ENCODE measurements at regions not wholly inside any gene's neighbourhood (a gene's known extent, or its start where the extent isn't known, plus 50 kb on each side); places are given as distances from the start of the nearest gene placed in this dataset.
"Not testable (repeated sequence)": the region's sequence is repeated elsewhere in the genome, so short reads cannot be mapped to it uniquely, and the experiment has no call there.

DNA sequence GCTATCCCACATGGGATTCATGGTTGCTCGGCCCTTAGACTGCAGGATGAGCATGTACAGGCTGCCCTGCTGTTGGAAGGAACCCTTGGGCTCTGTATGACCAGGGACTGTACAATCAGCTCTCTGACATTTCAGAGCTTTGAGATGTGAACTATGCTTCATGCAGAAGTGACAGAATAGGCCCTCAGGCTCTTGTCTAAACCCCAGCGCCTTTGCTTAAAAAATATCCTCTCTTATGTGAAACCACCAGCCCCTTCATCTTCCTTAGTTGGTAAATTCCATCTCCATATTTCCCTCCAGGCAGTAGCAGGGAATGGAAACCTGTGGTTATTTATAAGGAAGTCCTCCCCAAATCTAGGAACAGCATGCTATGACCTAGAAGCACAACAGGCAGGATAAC is 78.9 kb upstream of the PLET1 start:
- H3K9ac ChIP-seq (ENCODE audit: low read length): no peak overlapping the region
- H3K4me1 ChIP-seq (ENCODE audit: control insufficient read depth, insufficient read depth, low read length): peaks cover 20% of the 10 kb centered on the region

GRCh38 chr11:112343368-112344039 is 82.8 kb upstream of the PLET1 start:
- peaks cover 36% of the 10 kb centered on the region for H3K4me1 ChIP-seq (ENCODE audit: control insufficient read depth, insufficient read depth, low read length)
- no peak overlapping the region for H3K4me3 ChIP-seq (ENCODE audit: low read length)
- no peaks in the 10 kb centered on the region for H3K9me3 ChIP-seq (ENCODE audit: control insufficient read depth, low read length)
- H3K36me3 ChIP-seq (ENCODE audit: control insufficient read depth, insufficient read depth, low read length): no peaks in the 10 kb centered on the region
- no peaks in the 10 kb centered on the region for H3K27me3 ChIP-seq (ENCODE audit: control insufficient read depth, insufficient read depth, low read length)
- peak overlapping the region; percentile 7 for H3K9ac ChIP-seq (ENCODE audit: low read length)

More for the DNA sequence above, 78.9 kb upstream of the PLET1 start:
- no peak overlapping the region for H3K4me3 ChIP-seq (ENCODE audit: low read length)
- H3K9me3 ChIP-seq (ENCODE audit: control insufficient read depth, low read length): no peaks in the 10 kb centered on the region
- H3K36me3 ChIP-seq (ENCODE audit: control insufficient read depth, insufficient read depth, low read length): no peaks in the 10 kb centered on the region
- H3K27me3 ChIP-seq (ENCODE audit: control insufficient read depth, insufficient read depth, low read length): no peaks in the 10 kb centered on the region

DNA sequence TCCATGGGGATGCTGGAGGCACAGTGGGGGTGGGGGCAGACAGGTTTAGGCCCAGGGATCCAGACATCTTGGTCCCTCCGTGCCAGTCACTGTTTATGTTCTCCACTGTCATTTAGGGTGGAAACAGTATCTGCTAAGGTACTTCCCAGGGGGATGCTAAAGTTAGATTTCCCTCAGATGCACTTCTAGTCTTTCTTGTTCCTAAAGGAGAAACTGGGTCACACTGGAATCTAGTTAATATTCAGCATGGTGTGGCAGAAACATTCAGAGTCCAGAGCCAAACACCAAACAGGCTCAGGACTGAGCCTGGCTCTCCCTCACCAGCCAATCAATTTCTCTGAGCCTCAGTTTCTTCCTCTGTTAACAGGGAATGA is 83.4 kb upstream of the PLET1 start:
- no peak overlapping the region for H3K4me3 ChIP-seq (ENCODE audit: low read length)
- H3K9me3 ChIP-seq (ENCODE audit: control insufficient read depth, low read length): no peaks in the 10 kb centered on the region
- peak overlapping the region; percentile 7 for H3K9ac ChIP-seq (ENCODE audit: low read length)
- no peaks in the 10 kb centered on the region for H3K27me3 ChIP-seq (ENCODE audit: control insufficient read depth, insufficient read depth, low read length)
- peaks cover 36% of the 10 kb centered on the region for H3K4me1 ChIP-seq (ENCODE audit: control insufficient read depth, insufficient read depth, low read length)
- H3K36me3 ChIP-seq (ENCODE audit: control insufficient read depth, insufficient read depth, low read length): no peaks in the 10 kb centered on the region

GRCh38 chr11:112345166-112345565 is 84.5 kb upstream of the PLET1 start:
- H3K9me3 ChIP-seq (ENCODE audit: control insufficient read depth, low read length): no peaks in the 10 kb centered on the region
- no peaks in the 10 kb centered on the region for H3K36me3 ChIP-seq (ENCODE audit: control insufficient read depth, insufficient read depth, low read length)
- H3K4me1 ChIP-seq (ENCODE audit: control insufficient read depth, insufficient read depth, low read length): peaks cover 36% of the 10 kb centered on the region
- no peaks in the 10 kb centered on the region for H3K27me3 ChIP-seq (ENCODE audit: control insufficient read depth, insufficient read depth, low read length)
- no peak overlapping the region for H3K9ac ChIP-seq (ENCODE audit: low read length)
- H3K4me3 ChIP-seq (ENCODE audit: low read length): no peak overlapping the region

- Histone ChIP-seq H3K9ac (ENCODE audit: low read length) (no peak overlapping the region), H3K4me1 (ENCODE audit: control insufficient read depth, insufficient read depth, low read length) (peaks cover 36% of the 10 kb centered on the region), H3K4me3 (ENCODE audit: low read length) (no peak overlapping the region), H3K27me3 (ENCODE audit: control insufficient read depth, insufficient read depth, low read length) (no peaks in the 10 kb centered on the region), H3K9me3 (ENCODE audit: control insufficient read depth, low read length) (no peaks in the 10 kb centered on the region), H3K36me3 (ENCODE audit: control insufficient read depth, insufficient read depth, low read length) (no peaks in the 10 kb centered on the region)
These were observed 85.0 kb upstream of the PLET1 start for GRCh38 chr11:112345706-112346105.

DNA sequence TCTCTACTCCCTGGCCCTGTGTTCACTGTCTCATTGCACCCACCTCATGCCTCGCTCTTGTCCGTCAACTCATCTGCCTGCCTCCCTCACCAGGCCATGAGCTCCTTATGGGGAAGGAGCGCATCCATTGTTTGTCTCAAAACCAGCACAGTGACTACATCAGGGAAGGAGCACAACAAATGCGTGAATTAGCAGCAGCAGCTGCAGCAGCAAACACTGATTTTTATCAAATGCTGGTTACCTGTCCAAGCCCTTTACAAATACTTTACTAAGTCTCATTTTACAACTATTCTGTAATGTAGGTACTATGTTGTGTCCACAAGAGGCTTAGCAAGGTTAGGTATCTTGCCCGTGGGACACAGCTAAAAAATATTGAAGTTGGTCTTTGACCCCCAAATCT is 85.9 kb upstream of the PLET1 start:
- no peaks in the 10 kb centered on the region for H3K27me3 ChIP-seq (ENCODE audit: control insufficient read depth, insufficient read depth, low read length)
- no peaks in the 10 kb centered on the region for H3K9me3 ChIP-seq (ENCODE audit: control insufficient read depth, low read length)
- H3K36me3 ChIP-seq (ENCODE audit: control insufficient read depth, insufficient read depth, low read length): no peaks in the 10 kb centered on the region
- no peak overlapping the region for H3K4me3 ChIP-seq (ENCODE audit: low read length)
- H3K9ac ChIP-seq (ENCODE audit: low read length): no peak overlapping the region
- H3K4me1 ChIP-seq (ENCODE audit: control insufficient read depth, insufficient read depth, low read length): peaks cover 36% of the 10 kb centered on the region

DNA sequence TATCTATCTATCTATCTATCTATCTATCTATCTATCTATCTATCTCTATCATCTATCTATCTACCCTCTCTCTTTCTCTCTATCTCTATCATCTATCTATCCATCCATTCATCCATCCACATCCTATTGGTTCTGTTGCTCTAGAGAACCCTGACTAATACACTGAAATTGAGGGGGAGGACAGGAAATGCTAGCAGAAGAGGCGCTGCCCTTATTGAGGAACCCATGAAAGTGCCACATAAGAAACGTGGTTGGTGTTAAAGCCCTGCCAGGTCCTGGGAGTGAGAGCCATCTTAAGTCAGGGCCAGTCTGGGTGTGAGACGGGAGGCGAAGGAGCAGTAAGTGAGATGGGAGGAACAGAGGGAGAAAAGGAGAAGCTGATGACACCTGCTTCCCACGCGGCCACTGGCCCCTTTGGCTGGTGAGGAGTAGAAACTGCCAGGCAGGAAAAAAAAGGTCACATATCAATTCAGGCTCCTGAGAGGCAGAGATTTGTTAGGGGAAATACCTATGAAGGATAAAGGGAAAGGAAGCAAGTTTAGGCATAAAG is 87.9 kb upstream of the PLET1 start:
- H3K9ac ChIP-seq (ENCODE audit: low read length): no peak overlapping the region
- no peak overlapping the region for H3K4me3 ChIP-seq (ENCODE audit: low read length)
- no peaks in the 10 kb centered on the region for H3K27me3 ChIP-seq (ENCODE audit: control insufficient read depth, insufficient read depth, low read length)
- H3K36me3 ChIP-seq (ENCODE audit: control insufficient read depth, insufficient read depth, low read length): no peaks in the 10 kb centered on the region
- H3K9me3 ChIP-seq (ENCODE audit: control insufficient read depth, low read length): no peaks in the 10 kb centered on the region
- peaks cover 26% of the 10 kb centered on the region for H3K4me1 ChIP-seq (ENCODE audit: control insufficient read depth, insufficient read depth, low read length)

DNA sequence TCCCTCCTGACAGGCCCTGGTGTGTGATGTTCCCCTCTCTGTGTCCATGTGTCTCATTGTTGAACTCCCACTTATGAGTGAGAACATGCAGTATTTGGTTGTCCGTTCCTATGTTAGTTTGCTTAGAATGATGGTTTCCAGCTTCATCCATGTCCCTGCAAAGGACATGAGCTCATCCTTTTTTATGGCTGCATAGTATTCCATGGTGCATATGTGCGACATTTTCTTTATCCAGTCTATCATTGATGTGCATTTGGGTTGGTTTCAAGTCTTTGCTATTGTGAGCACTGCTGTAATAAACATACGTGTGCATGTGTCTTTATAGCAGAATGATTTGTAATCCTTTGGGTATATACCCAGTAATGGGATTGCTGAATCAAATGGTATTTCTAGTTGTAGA is 90.8 kb upstream of the PLET1 start:
- not testable (repeated sequence) for H3K9ac ChIP-seq (ENCODE audit: low read length); H3K4me3 ChIP-seq (ENCODE audit: low read length); H3K4me1 ChIP-seq (ENCODE audit: control insufficient read depth, insufficient read depth, low read length); H3K36me3 ChIP-seq (ENCODE audit: control insufficient read depth, insufficient read depth, low read length); H3K27me3 ChIP-seq (ENCODE audit: control insufficient read depth, insufficient read depth, low read length); H3K9me3 ChIP-seq (ENCODE audit: control insufficient read depth, low read length)

- H3K9ac ChIP-seq (ENCODE audit: low read length): no peak overlapping the region
- H3K9me3 ChIP-seq (ENCODE audit: control insufficient read depth, low read length): no peaks in the 10 kb centered on the region
- H3K36me3 ChIP-seq (ENCODE audit: control insufficient read depth, insufficient read depth, low read length): no peaks in the 10 kb centered on the region
- H3K4me1 ChIP-seq (ENCODE audit: control insufficient read depth, insufficient read depth, low read length): no peaks in the 10 kb centered on the region
- H3K27me3 ChIP-seq (ENCODE audit: control insufficient read depth, insufficient read depth, low read length): no peaks in the 10 kb centered on the region
- H3K4me3 ChIP-seq (ENCODE audit: low read length): no peak overlapping the region
These were observed 92.2 kb upstream of the PLET1 start for GRCh38 chr11:112352907-112353306.

GRCh38 chr11:112354364-112354763 is 93.7 kb upstream of the PLET1 start:
- H3K9ac ChIP-seq (ENCODE audit: low read length): no peak overlapping the region
- H3K4me1 ChIP-seq (ENCODE audit: control insufficient read depth, insufficient read depth, low read length): no peaks in the 10 kb centered on the region
- no peaks in the 10 kb centered on the region for H3K27me3 ChIP-seq (ENCODE audit: control insufficient read depth, insufficient read depth, low read length)
- no peaks in the 10 kb centered on the region for H3K9me3 ChIP-seq (ENCODE audit: control insufficient read depth, low read length)
- H3K4me3 ChIP-seq (ENCODE audit: low read length): no peak overlapping the region
- no peaks in the 10 kb centered on the region for H3K36me3 ChIP-seq (ENCODE audit: control insufficient read depth, insufficient read depth, low read length)

- Histone ChIP-seq H3K27me3 (ENCODE audit: control insufficient read depth, insufficient read depth, low read length) (no peaks in the 10 kb centered on the region), H3K9me3 (ENCODE audit: control insufficient read depth, low read length) (no peaks in the 10 kb centered on the region), H3K9ac (ENCODE audit: low read length) (no peak overlapping the region), H3K4me1 (ENCODE audit: control insufficient read depth, insufficient read depth, low read length) (no peaks in the 10 kb centered on the region), H3K4me3 (ENCODE audit: low read length) (no peak overlapping the region), H3K36me3 (ENCODE audit: control insufficient read depth, insufficient read depth, low read length) (no peaks in the 10 kb centered on the region)
These were observed 95.1 kb upstream of the PLET1 start for GRCh38 chr11:112355726-112356125.

- no peaks in the 10 kb centered on the region for H3K4me1 ChIP-seq (ENCODE audit: control insufficient read depth, insufficient read depth, low read length)
- no peaks in the 10 kb centered on the region for H3K9me3 ChIP-seq (ENCODE audit: control insufficient read depth, low read length)
- no peaks in the 10 kb centered on the region for H3K36me3 ChIP-seq (ENCODE audit: control insufficient read depth, insufficient read depth, low read length)
- H3K9ac ChIP-seq (ENCODE audit: low read length): no peak overlapping the region
- no peak overlapping the region for H3K4me3 ChIP-seq (ENCODE audit: low read length)
- H3K27me3 ChIP-seq (ENCODE audit: control insufficient read depth, insufficient read depth, low read length): no peaks in the 10 kb centered on the region
These were observed 96.8 kb upstream of the PLET1 start for GRCh38 chr11:112357488-112357887.

DNA sequence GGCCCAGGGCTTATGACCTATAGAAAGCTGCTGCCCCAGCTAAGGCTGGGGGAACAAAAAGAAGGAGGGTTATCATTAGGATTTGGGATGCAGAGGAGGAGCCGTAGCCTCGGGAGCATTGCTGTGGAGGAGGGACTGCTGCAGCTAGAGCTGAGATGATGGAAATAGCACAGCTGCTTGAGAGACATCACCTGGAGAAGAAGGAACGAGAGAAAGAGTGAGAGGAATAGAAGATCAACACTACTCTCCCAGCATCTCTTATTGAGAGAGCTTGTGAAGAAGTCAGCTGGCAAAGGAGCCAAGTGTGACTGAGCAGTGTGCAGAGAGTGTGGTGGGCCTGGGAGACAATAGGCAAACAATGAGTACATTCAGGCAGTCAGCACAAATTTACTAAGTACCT is 100.7 kb upstream of the PLET1 start:
- Histone ChIP-seq H3K27me3 (ENCODE audit: control insufficient read depth, insufficient read depth, low read length) (no peaks in the 10 kb centered on the region), H3K4me1 (ENCODE audit: control insufficient read depth, insufficient read depth, low read length) (peaks cover 8% of the 10 kb centered on the region), H3K9ac (ENCODE audit: low read length) (no peak overlapping the region), H3K9me3 (ENCODE audit: control insufficient read depth, low read length) (no peaks in the 10 kb centered on the region), H3K4me3 (ENCODE audit: low read length) (no peak overlapping the region), H3K36me3 (ENCODE audit: control insufficient read depth, insufficient read depth, low read length) (no peaks in the 10 kb centered on the region)

All from mucosa of stomach (tissue), 1 donor.